Stimulated activated memory B cell treated with anti-CD40 and anti-IgM and Interleukin-4, amounts not matched to agents 10 μg/mL and 1 μg/mL and 100 μg/mL, for 72 hours (primary cell): ENCODE measurements at regions not wholly inside any gene's neighbourhood (a gene's known extent, or its start where the extent isn't known, plus 50 kb on each side); places are given as distances from the start of the nearest gene placed in this dataset.

Source experiments
- ATAC-seq: fragments of 150-1000 bp; cut with Tn5 transposase; 2 replicates; pipeline ENCODE4 v1.10.0; 2021
- H3K27ac Mint-ChIP-seq: one replicate; pipeline ENCODE4 v1.8.0; 2022; ENCODE audit warnings: mild to moderate bottlenecking, mixed read lengths
- H3K27me3 Mint-ChIP-seq: one replicate; pipeline ENCODE4 v1.8.0; 2022; ENCODE audit warnings: mixed read lengths
- H3K36me3 Mint-ChIP-seq: one replicate; pipeline ENCODE4 v1.8.0; 2022; ENCODE audit warnings: mixed read lengths
- H3K4me1 Mint-ChIP-seq: one replicate; pipeline ENCODE4 v1.8.0; 2022; ENCODE audit warnings: mixed read lengths
- H3K4me3 Mint-ChIP-seq: one replicate; pipeline ENCODE4 v1.8.0; 2022; ENCODE audit warnings: mild to moderate bottlenecking, moderate library complexity, mixed read lengths
- H3K9me3 Mint-ChIP-seq: one replicate; pipeline ENCODE4 v1.8.0; 2022; ENCODE audit warnings: mixed read lengths

GRCh38 chr16:66004699-66005098, 361.8 kb upstream of the CDH5 start:
- no peak for ATAC-seq
- Mint-ChIP-seq H3K27me3 (no peaks in the 10 kb centered on the region), H3K4me1 (no peaks in the 10 kb centered on the region), H3K4me3 (no peak overlapping the region), H3K27ac (no peak overlapping the region), H3K36me3 (no peaks in the 10 kb centered on the region), H3K9me3 (peaks cover 7% of the 10 kb centered on the region)

GRCh38 chr16:66003201-66003600, 363.3 kb upstream of the CDH5 start:
- Mint-ChIP-seq H3K27ac (no peak overlapping the region), H3K4me1 (no peaks in the 10 kb centered on the region), H3K27me3 (peaks cover 9% of the 10 kb centered on the region), H3K36me3 (no peaks in the 10 kb centered on the region), H3K9me3 (peaks cover 11% of the 10 kb centered on the region), H3K4me3 (no peak overlapping the region)
- ATAC-seq = no peak

GRCh38 chr16:66002601-66003000, 363.9 kb upstream of the CDH5 start:
- no peak overlapping the region for H3K4me3 Mint-ChIP-seq
- no peaks in the 10 kb centered on the region for H3K36me3 Mint-ChIP-seq
- H3K9me3 Mint-ChIP-seq = peaks cover 11% of the 10 kb centered on the region
- peaks cover 9% of the 10 kb centered on the region for H3K27me3 Mint-ChIP-seq
- ATAC-seq = no peak
- H3K4me1 Mint-ChIP-seq = no peaks in the 10 kb centered on the region
- H3K27ac Mint-ChIP-seq = no peak overlapping the region

GRCh38 chr16:66001432-66001831, 365.1 kb upstream of the CDH5 start:
- no peak for ATAC-seq
- Mint-ChIP-seq H3K27me3 (peaks cover 9% of the 10 kb centered on the region), H3K9me3 (peaks cover 11% of the 10 kb centered on the region), H3K27ac (no peak overlapping the region), H3K36me3 (no peaks in the 10 kb centered on the region), H3K4me3 (no peak overlapping the region), H3K4me1 (no peaks in the 10 kb centered on the region)

- Mint-ChIP-seq H3K27me3 (peaks cover 9% of the 10 kb centered on the region), H3K4me1 (no peaks in the 10 kb centered on the region), H3K9me3 (peaks cover 11% of the 10 kb centered on the region), H3K27ac (no peak overlapping the region), H3K36me3 (no peaks in the 10 kb centered on the region), H3K4me3 (no peak overlapping the region)
- no peak for ATAC-seq
Observed at GRCh38 chr16:65998443-65998842, 368.0 kb upstream of the CDH5 start.

GRCh38 chr16:65994291-65994690, 372.2 kb upstream of the CDH5 start:
- no peaks in the 10 kb centered on the region for H3K36me3 Mint-ChIP-seq
- no peak overlapping the region for H3K27ac Mint-ChIP-seq
- H3K4me3 Mint-ChIP-seq = no peak overlapping the region
- H3K4me1 Mint-ChIP-seq = no peaks in the 10 kb centered on the region
- no peak for ATAC-seq
- peaks cover 9% of the 10 kb centered on the region for H3K27me3 Mint-ChIP-seq
- peaks cover 7% of the 10 kb centered on the region for H3K9me3 Mint-ChIP-seq

GRCh38 chr16:65991149-65991701, 375.3 kb upstream of the CDH5 start:
- H3K36me3 Mint-ChIP-seq = no peaks in the 10 kb centered on the region
- H3K27me3 Mint-ChIP-seq = no peaks in the 10 kb centered on the region
- H3K4me3 Mint-ChIP-seq = no peak overlapping the region
- no peak for ATAC-seq
- H3K4me1 Mint-ChIP-seq = no peaks in the 10 kb centered on the region
- H3K9me3 Mint-ChIP-seq = peaks cover 4% of the 10 kb centered on the region
- H3K27ac Mint-ChIP-seq = no peak overlapping the region

GRCh38 chr16:65989861-65990604, 376.5 kb upstream of the CDH5 start:
- H3K36me3 Mint-ChIP-seq = no peaks in the 10 kb centered on the region
- no peak for ATAC-seq
- no peak overlapping the region for H3K4me3 Mint-ChIP-seq
- H3K4me1 Mint-ChIP-seq = no peaks in the 10 kb centered on the region
- no peaks in the 10 kb centered on the region for H3K27me3 Mint-ChIP-seq
- H3K27ac Mint-ChIP-seq = no peak overlapping the region
- H3K9me3 Mint-ChIP-seq = peaks cover 4% of the 10 kb centered on the region

- Mint-ChIP-seq H3K4me1 (no peaks in the 10 kb centered on the region), H3K27me3 (no peaks in the 10 kb centered on the region), H3K9me3 (peaks cover 4% of the 10 kb centered on the region), H3K27ac (no peak overlapping the region), H3K36me3 (no peaks in the 10 kb centered on the region), H3K4me3 (no peak overlapping the region)
- no peak for ATAC-seq
Observed at GRCh38 chr16:65988024-65988595, 378.4 kb upstream of the CDH5 start.

- Mint-ChIP-seq H3K9me3 (no peaks in the 10 kb centered on the region), H3K36me3 (no peaks in the 10 kb centered on the region), H3K4me1 (no peaks in the 10 kb centered on the region), H3K27ac (no peak overlapping the region), H3K27me3 (no peaks in the 10 kb centered on the region), H3K4me3 (no peak overlapping the region)
- ATAC-seq = no peak
Observed at GRCh38 chr16:65984296-65984695, 382.2 kb upstream of the CDH5 start.

GRCh38 chr16:65981057-65981456, 385.4 kb upstream of the CDH5 start:
- no peaks in the 10 kb centered on the region for H3K36me3 Mint-ChIP-seq
- no peak overlapping the region for H3K4me3 Mint-ChIP-seq
- no peak overlapping the region for H3K27ac Mint-ChIP-seq
- no peak for ATAC-seq
- no peaks in the 10 kb centered on the region for H3K27me3 Mint-ChIP-seq
- H3K4me1 Mint-ChIP-seq = no peaks in the 10 kb centered on the region
- peaks cover under 1% of the 10 kb centered on the region for H3K9me3 Mint-ChIP-seq

GRCh38 chr16:65975049-65975708, 391.3 kb upstream of the CDH5 start:
- ATAC-seq = no peak
- no peaks in the 10 kb centered on the region for H3K27me3 Mint-ChIP-seq
- H3K36me3 Mint-ChIP-seq = no peaks in the 10 kb centered on the region
- no peaks in the 10 kb centered on the region for H3K4me1 Mint-ChIP-seq
- H3K9me3 Mint-ChIP-seq = peaks cover 11% of the 10 kb centered on the region
- no peak overlapping the region for H3K27ac Mint-ChIP-seq
- H3K4me3 Mint-ChIP-seq = no peak overlapping the region

- Mint-ChIP-seq H3K36me3 (no peaks in the 10 kb centered on the region), H3K9me3 (peaks cover 6% of the 10 kb centered on the region), H3K4me3 (no peak overlapping the region), H3K27me3 (no peaks in the 10 kb centered on the region), H3K4me1 (no peaks in the 10 kb centered on the region), H3K27ac (no peak overlapping the region)
- no peak for ATAC-seq
Observed at GRCh38 chr16:65967376-65967775, 399.1 kb upstream of the CDH5 start.

GRCh38 chr16:65965628-65966027, 400.9 kb upstream of the CDH5 start:
- no peak overlapping the region for H3K27ac Mint-ChIP-seq
- no peaks in the 10 kb centered on the region for H3K27me3 Mint-ChIP-seq
- no peaks in the 10 kb centered on the region for H3K9me3 Mint-ChIP-seq
- no peak overlapping the region for H3K4me3 Mint-ChIP-seq
- no peak for ATAC-seq
- no peaks in the 10 kb centered on the region for H3K4me1 Mint-ChIP-seq
- H3K36me3 Mint-ChIP-seq = no peaks in the 10 kb centered on the region

GRCh38 chr16:65964752-65965151, 401.7 kb upstream of the CDH5 start:
- Mint-ChIP-seq H3K36me3 (no peaks in the 10 kb centered on the region), H3K4me1 (no peaks in the 10 kb centered on the region), H3K27ac (no peak overlapping the region), H3K27me3 (no peaks in the 10 kb centered on the region), H3K9me3 (no peaks in the 10 kb centered on the region), H3K4me3 (no peak overlapping the region)
- ATAC-seq = no peak
